Body of pancreas (tissue), 4 donors: ENCODE measurements at regions not wholly inside any gene's neighbourhood (a gene's known extent, or its start where the extent isn't known, plus 50 kb on each side); places are given as distances from the start of the nearest gene placed in this dataset.

ENCODE experiments used
- POLR2A ChIP-seq, 3 donors: fragments of 450-650 bp; IDR thresholded peaks; one replicate each; pipeline ENCODE4 v1.6.1; 2016; ENCODE audit warnings: antibody characterized with exemption in 3 of 3, mild to moderate bottlenecking in 2 of 3
- TF ChIP-seq, protein P1 (sequence below), 7 experiments: fragments of 450-650 bp in 4 of 7; fragments of 200-600 bp in 3 of 7; sonication (generic) in 3 of 7; IDR thresholded peaks; one replicate each; pipeline ENCODE4 v1.5.1; 2016 to 2019; ENCODE audit warnings: antibody characterized with exemption in 7 of 7

DNA sequence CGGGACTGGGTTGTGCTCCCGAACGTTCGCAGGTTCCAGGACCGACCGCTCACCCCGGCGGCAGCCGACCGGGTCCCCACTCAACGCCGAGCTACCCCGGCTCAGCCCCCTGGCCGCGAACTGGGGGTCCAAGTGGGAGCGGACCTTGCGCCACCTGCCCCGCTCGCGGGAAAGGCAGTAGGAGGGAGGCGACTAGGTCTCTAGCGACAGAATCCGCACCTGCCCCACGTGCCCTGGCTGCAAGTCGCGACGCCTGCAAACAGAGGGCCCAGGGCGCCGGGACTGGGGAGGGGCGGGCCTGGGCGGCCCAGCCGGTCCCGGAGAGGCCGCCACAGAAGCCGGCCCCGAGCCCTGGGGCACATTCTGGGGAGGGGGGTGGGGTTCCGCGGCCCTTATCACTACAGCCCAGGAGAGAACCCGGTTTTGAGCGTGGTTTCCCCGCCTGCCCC is 239.2 kb upstream of the CPNE8 start:
- no peak for TF ChIP-seq POLR2A (IDR thresholded peaks at IDR 0.05)
- TF ChIP-seq, protein P1, sequence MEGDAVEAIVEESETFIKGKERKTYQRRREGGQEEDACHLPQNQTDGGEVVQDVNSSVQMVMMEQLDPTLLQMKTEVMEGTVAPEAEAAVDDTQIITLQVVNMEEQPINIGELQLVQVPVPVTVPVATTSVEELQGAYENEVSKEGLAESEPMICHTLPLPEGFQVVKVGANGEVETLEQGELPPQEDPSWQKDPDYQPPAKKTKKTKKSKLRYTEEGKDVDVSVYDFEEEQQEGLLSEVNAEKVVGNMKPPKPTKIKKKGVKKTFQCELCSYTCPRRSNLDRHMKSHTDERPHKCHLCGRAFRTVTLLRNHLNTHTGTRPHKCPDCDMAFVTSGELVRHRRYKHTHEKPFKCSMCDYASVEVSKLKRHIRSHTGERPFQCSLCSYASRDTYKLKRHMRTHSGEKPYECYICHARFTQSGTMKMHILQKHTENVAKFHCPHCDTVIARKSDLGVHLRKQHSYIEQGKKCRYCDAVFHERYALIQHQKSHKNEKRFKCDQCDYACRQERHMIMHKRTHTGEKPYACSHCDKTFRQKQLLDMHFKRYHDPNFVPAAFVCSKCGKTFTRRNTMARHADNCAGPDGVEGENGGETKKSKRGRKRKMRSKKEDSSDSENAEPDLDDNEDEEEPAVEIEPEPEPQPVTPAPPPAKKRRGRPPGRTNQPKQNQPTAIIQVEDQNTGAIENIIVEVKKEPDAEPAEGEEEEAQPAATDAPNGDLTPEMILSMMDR (IDR thresholded peaks at IDR 0.05) = no peak
